CD4-positive, CD25-positive, alpha-beta regulatory T cell (primary cell): ENCODE measurements at regions not wholly inside any gene's neighbourhood (a gene's known extent, or its start where the extent isn't known, plus 50 kb on each side); places are given as distances from the start of the nearest gene placed in this dataset.

Source experiments
- ATAC-seq, 2 donors: fragments of 150-1000 bp; cut with Tn5 transposase; one replicate each; pipeline ENCODE4 v1.10.0; 2021; ENCODE audit warnings: low read depth in 2 of 2, moderate number of reproducible peaks in 2 of 2, moderate library complexity in 1 of 2
- DNase-seq, 3 donors: peaks; one replicate each; pipeline versions ENCODE4 v3.0.0 to v3.0.0-alpha.2; 2012 to 2022; ENCODE audit warnings: mixed read lengths in 1 of 3
- H3K27ac ChIP-seq: one replicate; pipeline ENCODE4 v1.7.0; 2013; ENCODE audit warnings: mild to moderate bottlenecking, low read length; ENCODE audit not compliant: insufficient read depth, poor library complexity, severe bottlenecking
- H3K27me3 ChIP-seq: one replicate; pipeline ENCODE4 v1.7.0; 2013; ENCODE audit warnings: low read length; ENCODE audit not compliant: control insufficient read depth, insufficient read depth
- H3K36me3 ChIP-seq: one replicate; pipeline ENCODE4 v1.7.0; 2013; ENCODE audit warnings: mild to moderate bottlenecking, low read length, moderate library complexity; ENCODE audit not compliant: control insufficient read depth, insufficient read depth
- H3K4me1 ChIP-seq: 2 replicates; pipeline ENCODE4 v1.7.0; 2013; ENCODE audit warnings: mild to moderate bottlenecking, low read length; ENCODE audit not compliant: insufficient read depth, control insufficient read depth, poor library complexity, severe bottlenecking
- H3K4me3 ChIP-seq: one replicate; pipeline ENCODE4 v1.7.0; 2013; ENCODE audit warnings: low read depth, mild to moderate bottlenecking, low read length, moderate library complexity
- H3K9me3 ChIP-seq, 2 experiments: 1 replicate in 1 of 2; 2 replicates in 1 of 2; pipeline ENCODE4 v1.7.0; 2013; ENCODE audit warnings: low read length in 2 of 2, mild to moderate bottlenecking in 1 of 2, moderate library complexity in 1 of 2; ENCODE audit not compliant: control insufficient read depth in 2 of 2
- H3K27ac Mint-ChIP-seq, 3 donors: one replicate each; pipeline ENCODE4 v1.8.0; 2020 to 2022; ENCODE audit warnings: mild to moderate bottlenecking in 3 of 3, mixed read lengths in 3 of 3, moderate library complexity in 2 of 3
- H3K27me3 Mint-ChIP-seq: one replicate; pipeline ENCODE4 v1.8.0; 2022; ENCODE audit warnings: mild to moderate bottlenecking, mixed read lengths
- H3K36me3 Mint-ChIP-seq: one replicate; pipeline ENCODE4 v1.8.0; 2020; ENCODE audit warnings: mixed read lengths
- H3K4me1 Mint-ChIP-seq, 4 donors: one replicate each; pipeline ENCODE4 v1.8.0; 2020 to 2022; ENCODE audit warnings: mixed read lengths in 4 of 4, mild to moderate bottlenecking in 1 of 4
- H3K4me3 Mint-ChIP-seq, 4 donors: one replicate each; pipeline ENCODE4 v1.8.0; 2020 to 2022; ENCODE audit warnings: mild to moderate bottlenecking in 4 of 4, mixed read lengths in 4 of 4, moderate library complexity in 3 of 4
- H3K9me3 Mint-ChIP-seq, 7 donors: one replicate each; pipeline ENCODE4 v1.8.0; 2020 to 2022; ENCODE audit warnings: mixed read lengths in 7 of 7, mild to moderate bottlenecking in 3 of 7, moderate library complexity in 2 of 7

DNA sequence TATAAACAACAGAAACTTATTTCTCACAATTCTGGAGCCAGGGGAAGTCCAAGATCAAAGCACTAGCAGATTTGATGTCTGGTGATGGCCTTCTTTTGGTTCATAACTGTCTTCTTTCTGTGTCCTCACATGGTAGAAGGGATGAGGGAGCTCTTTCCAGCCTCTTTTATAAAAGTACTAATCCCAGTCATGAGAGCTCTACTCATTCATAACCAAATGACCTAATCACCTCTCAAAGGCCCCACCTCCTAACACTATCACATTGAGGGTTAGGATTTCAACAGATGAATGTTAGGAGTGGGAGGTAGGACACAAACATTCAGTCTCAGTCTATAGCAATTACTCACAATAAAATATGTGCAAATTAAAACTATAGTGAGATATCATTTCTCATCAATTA lies 50.1 kb upstream of the UBE2E2 start:
- peaks cover 0 to 4% (median 0%) of the 10 kb centered on the region in 7 donors for H3K9me3 Mint-ChIP-seq
- H3K4me1 ChIP-seq = no peaks in the 10 kb centered on the region
- ATAC-seq = no peak
- H3K36me3 Mint-ChIP-seq = no peaks in the 10 kb centered on the region
- no peaks in the 10 kb centered on the region for H3K27me3 ChIP-seq
- DNase-seq = no peak
- no peak overlapping the region for H3K4me3 ChIP-seq
- H3K36me3 ChIP-seq = no peaks in the 10 kb centered on the region
- no peaks in the 10 kb centered on the region for H3K4me1 Mint-ChIP-seq
- H3K9me3 ChIP-seq = no peaks in the 10 kb centered on the region
- no peak overlapping the region for H3K27ac Mint-ChIP-seq
- no peak overlapping the region for H3K4me3 Mint-ChIP-seq
- H3K27me3 Mint-ChIP-seq = no peaks in the 10 kb centered on the region
- H3K27ac ChIP-seq = no peak overlapping the region
